Lung (tissue), 11 donors: ENCODE measurements at regions not wholly inside any gene's neighbourhood (a gene's known extent, or its start where the extent isn't known, plus 50 kb on each side); places are given as distances from the start of the nearest gene placed in this dataset.

Experiments
- ATAC-seq: fragments of 200-7000 bp; cut with Tn5 transposase; one replicate; pipeline ENCODE4 v1.9.1; 2020; ENCODE audit warnings: moderate number of reproducible peaks; ENCODE audit not compliant: insufficient read depth, low FRiP score
- DNase-seq, 3 donors: peaks; one replicate each; pipeline ENCODE4 v3.0.0-alpha.2; 2013 to 2017
- H3K27ac ChIP-seq, 2 donors: one replicate each; pipeline ENCODE4 v1.5.1; 2013; ENCODE audit warnings: mild to moderate bottlenecking in 2 of 2, moderate library complexity in 2 of 2, control low read depth in 1 of 2, inconsistent platforms in 1 of 2, low read depth in 1 of 2, low read length in 1 of 2
- H3K27me3 ChIP-seq, 3 donors: one replicate each; pipeline ENCODE4 v1.5.1; 2013; ENCODE audit warnings: low read length in 2 of 3; ENCODE audit not compliant: control insufficient read depth in 3 of 3, insufficient read depth in 3 of 3
- H3K36me3 ChIP-seq, 4 donors: one replicate each; pipeline ENCODE4 v1.5.1; 2013; ENCODE audit warnings: low read length in 4 of 4, mild to moderate bottlenecking in 1 of 4, moderate library complexity in 1 of 4; ENCODE audit not compliant: control insufficient read depth in 4 of 4, insufficient read depth in 4 of 4
- H3K4me1 ChIP-seq, 5 donors: one replicate each; pipeline ENCODE4 v1.5.1; 2013; ENCODE audit warnings: low read length in 5 of 5, mild to moderate bottlenecking in 2 of 5, moderate library complexity in 1 of 5; ENCODE audit not compliant: control insufficient read depth in 5 of 5, insufficient read depth in 5 of 5
- H3K4me3 ChIP-seq: one replicate; pipeline ENCODE4 v1.5.1; 2013; ENCODE audit warnings: mild to moderate bottlenecking, control low read depth, moderate library complexity
- H3K9ac ChIP-seq, 2 donors: one replicate each; pipeline ENCODE4 v1.5.1; 2013; ENCODE audit warnings: low read length in 2 of 2, control low read depth in 1 of 2; ENCODE audit not compliant: insufficient read depth in 1 of 2
- H3K9me3 ChIP-seq, 4 donors: one replicate each; pipeline ENCODE4 v1.5.1; 2013; ENCODE audit warnings: low read length in 3 of 4, mild to moderate bottlenecking in 1 of 4, moderate library complexity in 1 of 4; ENCODE audit not compliant: control insufficient read depth in 4 of 4, insufficient read depth in 3 of 4
- WGBS, 2 donors: extraction: QIAGEN DNeasy Blood & Tissue Kit; methylation state at CpG; one replicate each; pipeline ENCODE4 v1.1.7; 2013; 5-methylcytosine and 5-hydroxymethylcytosine counted together
- TF ChIP-seq, protein P1 (sequence below): IDR thresholded peaks from 2 replicates; pipeline ENCODE4 v1.5.1; 2012; ENCODE audit warnings: mild to moderate bottlenecking; ENCODE audit errors: control extremely low read depth, extremely low read depth
- donor health status: control.
- donor health status: control.
- donor health status: Bipolar disorder and iron deficiency.
- donor health status: healthy.
- donor health status: DM: yes; HTN: yes; CAD: no.

DNA sequence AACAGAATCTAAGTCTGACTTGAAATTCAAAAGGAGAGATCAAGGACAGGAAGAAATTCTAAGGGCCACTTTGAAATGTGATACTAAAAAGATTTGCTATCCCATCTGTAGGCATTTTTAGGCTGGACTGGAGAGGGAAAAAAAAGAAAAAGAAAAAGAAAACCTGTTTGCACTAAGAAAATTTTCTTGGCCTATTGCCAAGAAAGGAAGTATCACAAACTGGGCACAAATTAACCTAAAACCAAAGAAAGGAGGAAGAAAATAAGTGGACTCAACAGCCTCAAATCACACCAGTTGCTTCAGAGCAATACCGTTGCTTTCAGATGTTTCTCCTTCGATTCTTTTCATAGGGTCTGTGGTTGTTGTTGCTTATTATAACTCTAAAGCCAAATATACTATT is 287.9 kb upstream of the VRK2 start:
- no peak overlapping the region for H3K27ac ChIP-seq
- H3K4me1 ChIP-seq, result peaks cover 0 to 13% (median 0%) of the 10 kb centered on the region in 5 donors
- H3K9me3 ChIP-seq, result no peaks in the 10 kb centered on the region
- no peak for ATAC-seq
- H3K27me3 ChIP-seq, result no peaks in the 10 kb centered on the region
- TF ChIP-seq, protein P1, sequence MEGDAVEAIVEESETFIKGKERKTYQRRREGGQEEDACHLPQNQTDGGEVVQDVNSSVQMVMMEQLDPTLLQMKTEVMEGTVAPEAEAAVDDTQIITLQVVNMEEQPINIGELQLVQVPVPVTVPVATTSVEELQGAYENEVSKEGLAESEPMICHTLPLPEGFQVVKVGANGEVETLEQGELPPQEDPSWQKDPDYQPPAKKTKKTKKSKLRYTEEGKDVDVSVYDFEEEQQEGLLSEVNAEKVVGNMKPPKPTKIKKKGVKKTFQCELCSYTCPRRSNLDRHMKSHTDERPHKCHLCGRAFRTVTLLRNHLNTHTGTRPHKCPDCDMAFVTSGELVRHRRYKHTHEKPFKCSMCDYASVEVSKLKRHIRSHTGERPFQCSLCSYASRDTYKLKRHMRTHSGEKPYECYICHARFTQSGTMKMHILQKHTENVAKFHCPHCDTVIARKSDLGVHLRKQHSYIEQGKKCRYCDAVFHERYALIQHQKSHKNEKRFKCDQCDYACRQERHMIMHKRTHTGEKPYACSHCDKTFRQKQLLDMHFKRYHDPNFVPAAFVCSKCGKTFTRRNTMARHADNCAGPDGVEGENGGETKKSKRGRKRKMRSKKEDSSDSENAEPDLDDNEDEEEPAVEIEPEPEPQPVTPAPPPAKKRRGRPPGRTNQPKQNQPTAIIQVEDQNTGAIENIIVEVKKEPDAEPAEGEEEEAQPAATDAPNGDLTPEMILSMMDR, result no peak
- no peak overlapping the region for H3K9ac ChIP-seq
- no peak overlapping the region for H3K4me3 ChIP-seq
- no peaks in the 10 kb centered on the region for H3K36me3 ChIP-seq
- peak in 1 of 3 donors; percentile 6 for DNase-seq
- WGBS, 2 donors, result 50 to 54% methylated on average over 2 of the region's 2 CpGs

DNA sequence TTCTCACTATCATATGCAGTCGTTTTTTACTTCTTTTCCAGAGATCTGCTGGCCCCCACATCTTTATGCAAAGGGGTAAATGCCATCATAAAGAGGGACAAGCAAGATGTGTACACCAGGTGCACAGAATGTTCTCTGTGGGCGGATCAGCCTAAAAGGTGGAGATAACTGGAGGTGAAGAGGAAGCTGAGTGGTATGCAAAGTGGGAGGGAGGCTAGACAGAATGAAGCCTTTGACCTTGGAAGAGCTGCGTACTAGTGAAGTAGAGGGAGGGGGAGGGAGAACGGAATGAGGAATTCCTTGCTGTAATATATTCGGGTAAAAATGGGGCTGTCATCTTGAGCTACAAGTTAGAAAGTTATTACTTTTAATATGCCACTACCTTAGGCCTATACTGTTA is 287.5 kb upstream of the VRK2 start:
- Histone ChIP-seq H3K4me1 (peaks cover 0 to 13% (median 0%) of the 10 kb centered on the region in 5 donors), H3K27me3 (no peaks in the 10 kb centered on the region), H3K9ac (no peak overlapping the region), H3K4me3 (no peak overlapping the region), H3K27ac (no peak overlapping the region), H3K36me3 (no peaks in the 10 kb centered on the region), H3K9me3 (no peaks in the 10 kb centered on the region)
- TF ChIP-seq, protein P1, result no peak
- no peak for ATAC-seq
- 50 to 72% methylated on average over 5 of the region's 5 CpGs for WGBS, 2 donors
- DNase-seq, result no peak

DNA sequence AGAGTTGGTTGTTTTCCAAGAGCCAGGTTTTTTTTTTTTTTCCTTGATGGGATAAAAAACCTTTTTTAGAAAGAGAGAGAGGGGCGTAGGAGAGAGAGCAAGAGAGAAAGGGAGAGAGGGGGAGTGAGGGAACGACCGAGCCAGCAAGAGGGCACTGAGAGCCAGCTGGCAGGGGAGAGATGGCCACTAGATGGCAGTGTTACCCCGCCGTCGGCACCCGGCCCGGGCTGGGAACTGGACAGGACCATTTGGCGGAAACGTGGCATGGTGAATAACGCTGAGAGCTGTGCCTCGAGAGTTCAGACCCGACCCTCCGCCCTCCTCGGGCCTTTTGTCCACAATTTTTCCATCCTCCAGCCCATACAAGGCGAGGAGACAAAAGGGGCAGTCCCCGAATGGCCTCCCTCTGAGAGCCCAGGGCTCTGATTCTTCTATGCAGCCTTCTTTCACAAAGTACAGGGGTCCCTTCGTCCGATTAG is 286.7 kb upstream of the VRK2 start:
- Histone ChIP-seq H3K9me3 (no peaks in the 10 kb centered on the region), H3K27me3 (no peaks in the 10 kb centered on the region), H3K27ac (no peak overlapping the region), H3K36me3 (no peaks in the 10 kb centered on the region), H3K9ac (peak overlapping the region in 1 of 2 donors; percentile 8), H3K4me1 (peaks cover 0 to 13% (median 0%) of the 10 kb centered on the region in 5 donors), H3K4me3 (no peak overlapping the region)
- 2% methylated on average over 19 of the region's 19 CpGs for WGBS, 2 donors
- TF ChIP-seq, protein P1, result peak; percentile 86
- DNase-seq (peak; percentile 88 to 92 (median 92)), ATAC-seq (peak; percentile 91)

DNA sequence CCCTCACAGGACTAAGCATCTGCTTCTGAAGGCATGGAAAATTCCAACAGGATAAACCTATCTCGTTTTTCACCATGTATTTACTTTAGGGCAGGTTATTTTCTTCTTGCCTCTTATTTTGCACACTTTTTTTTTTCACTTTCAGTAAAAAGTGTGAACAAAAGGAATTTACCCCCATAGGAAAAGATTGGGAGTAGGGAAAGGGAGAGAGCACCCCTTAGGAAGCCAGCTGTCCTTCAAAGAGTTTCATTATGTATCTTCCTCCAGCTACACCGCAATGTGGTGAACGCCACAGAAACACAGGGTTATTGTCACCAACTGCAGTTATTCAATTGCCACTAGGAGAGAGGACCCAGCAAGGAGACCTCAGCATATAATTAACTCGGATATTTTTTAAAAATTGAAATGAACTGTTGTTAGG is 286.2 kb upstream of the VRK2 start:
- 60 to 63% methylated on average over 4 of the region's 4 CpGs for WGBS, 2 donors
- Histone ChIP-seq H3K27ac (no peak overlapping the region), H3K4me1 (peaks cover 0 to 13% (median 0%) of the 10 kb centered on the region in 5 donors), H3K36me3 (no peaks in the 10 kb centered on the region), H3K9me3 (no peaks in the 10 kb centered on the region), H3K4me3 (no peak overlapping the region), H3K9ac (no peak overlapping the region), H3K27me3 (no peaks in the 10 kb centered on the region)
- TF ChIP-seq, protein P1, result no peak
- DNase-seq (no peak), ATAC-seq (no peak)
